Astrocyte (in vitro differentiated cells and primary cell): ENCODE measurements at regions not wholly inside any gene's neighbourhood (a gene's known extent, or its start where the extent isn't known, plus 50 kb on each side); places are given as distances from the start of the nearest gene placed in this dataset.
A peak's percentile ranks its signal among the peaks of the same experiment; 100 is the strongest.

Experiments
- DNase-seq: peaks from one replicate; pipeline ENCODE4 v3.0.0-alpha.2; 2010; ENCODE audit warnings: low read depth
- FAIRE-seq: peaks from 2 replicates; lab custom pipeline; 2011; peaks lifted over from hg19 to GRCh38; lab: Jason Lieb, UNC
- H2AFZ ChIP-seq: 2 replicates; pipeline ENCODE4 v1.6.0; 2012; ENCODE audit warnings: low read depth, low read length, inconsistent platforms
- H3K27ac ChIP-seq: 2 replicates; pipeline ENCODE4 v1.5.1; 2011; ENCODE audit warnings: low read depth, low read length, inconsistent platforms
- H3K27me3 ChIP-seq: 2 replicates; pipeline ENCODE4 v1.6.0; 2011; ENCODE audit warnings: low read length, inconsistent platforms; ENCODE audit not compliant: insufficient read depth
- H3K36me3 ChIP-seq: 2 replicates; pipeline ENCODE4 v1.5.1; 2011; ENCODE audit warnings: low read length, inconsistent platforms; ENCODE audit not compliant: insufficient read depth
- H3K4me1 ChIP-seq: 2 replicates; pipeline ENCODE4 v1.5.1; 2011; ENCODE audit warnings: low read length, inconsistent platforms; ENCODE audit not compliant: insufficient read depth
- H3K4me2 ChIP-seq: 2 replicates; pipeline ENCODE4 v1.6.0; 2012; ENCODE audit warnings: low read length, inconsistent platforms
- H3K4me3 ChIP-seq: 2 replicates; pipeline ENCODE4 v1.5.1; 2011; ENCODE audit warnings: low read depth, mild to moderate bottlenecking, low read length, inconsistent platforms; ENCODE audit not compliant: insufficient read depth
- H3K79me2 ChIP-seq: 2 replicates; pipeline ENCODE4 v1.6.0; 2012; ENCODE audit warnings: mild to moderate bottlenecking, low read length, inconsistent platforms; ENCODE audit not compliant: insufficient read depth
- H3K9ac ChIP-seq: 2 replicates; pipeline ENCODE4 v1.6.0; 2012; ENCODE audit warnings: mild to moderate bottlenecking, low read length, inconsistent platforms
- H3K9me3 ChIP-seq: 2 replicates; pipeline ENCODE4 v1.5.1; 2012; ENCODE audit warnings: low read depth, mild to moderate bottlenecking, low read length, inconsistent platforms; ENCODE audit not compliant: insufficient read depth
- H4K20me1 ChIP-seq: 2 replicates; pipeline ENCODE4 v1.6.0; 2012; ENCODE audit warnings: low read length, inconsistent platforms; ENCODE audit not compliant: insufficient read depth
- H3K27ac Mint-ChIP-seq: one replicate; pipeline ENCODE4 v1.8.0; 2021; ENCODE audit warnings: mild to moderate bottlenecking, mixed read lengths; ENCODE audit not compliant: unreplicated experiment
- H3K27me3 Mint-ChIP-seq: one replicate; pipeline ENCODE4 v1.8.0; 2021; ENCODE audit warnings: low read depth, mixed read lengths; ENCODE audit not compliant: unreplicated experiment
- H3K36me3 Mint-ChIP-seq: one replicate; pipeline ENCODE4 v1.8.0; 2021; ENCODE audit warnings: low read depth, mixed read lengths; ENCODE audit not compliant: unreplicated experiment
- H3K4me1 Mint-ChIP-seq: one replicate; pipeline ENCODE4 v1.8.0; 2021; ENCODE audit warnings: low read depth, mixed read lengths; ENCODE audit not compliant: unreplicated experiment
- H3K4me3 Mint-ChIP-seq: one replicate; pipeline ENCODE4 v1.8.0; 2021; ENCODE audit warnings: mild to moderate bottlenecking, moderate library complexity, mixed read lengths; ENCODE audit not compliant: unreplicated experiment
- H3K9me3 Mint-ChIP-seq: one replicate; pipeline ENCODE4 v1.8.0; 2021; ENCODE audit warnings: mild to moderate bottlenecking, mixed read lengths; ENCODE audit not compliant: unreplicated experiment
- EZH2 ChIP-seq: IDR thresholded peaks from 2 replicates; pipeline ENCODE4 v1.6.1; 2012; ENCODE audit warnings: mild to moderate bottlenecking, low read length, inconsistent platforms; ENCODE audit not compliant: insufficient read depth
- TF ChIP-seq, protein P1 (sequence below): IDR thresholded peaks from 2 replicates; pipeline ENCODE4 v1.5.1; 2011; ENCODE audit warnings: low read depth, mild to moderate bottlenecking, inconsistent platforms, low read length, moderate library complexity; ENCODE audit not compliant: insufficient read depth

DNA sequence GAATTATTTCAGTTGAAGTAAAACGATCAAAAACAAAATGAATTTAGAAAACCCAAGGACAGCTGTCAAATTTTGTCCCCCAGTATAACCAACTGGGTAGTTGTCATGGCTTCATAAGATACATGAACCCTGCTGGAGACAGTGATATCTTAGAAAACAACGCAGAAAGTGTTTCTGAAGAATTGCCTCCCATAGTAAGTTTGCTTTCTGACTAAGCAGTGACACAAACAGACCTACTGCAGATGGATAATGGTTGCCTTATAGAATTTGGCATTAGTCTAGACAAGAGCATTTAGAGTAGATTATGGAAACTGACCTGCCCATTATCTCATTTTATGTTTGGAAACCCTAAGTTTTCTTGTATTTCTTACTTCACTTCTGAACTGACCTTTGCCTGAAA, 187.7 kb upstream of the KCNN2 start:
- H3K4me2 ChIP-seq: no peak overlapping the region
- Mint-ChIP-seq H3K4me1 (peaks cover 7% of the 10 kb centered on the region), H3K9me3 (peaks cover 2% of the 10 kb centered on the region), H3K27me3 (no peaks in the 10 kb centered on the region), H3K4me3 (no peak overlapping the region), H3K27ac (no peak overlapping the region), H3K36me3 (peaks cover 1% of the 10 kb centered on the region)
- TF ChIP-seq EZH2: no peak
- TF ChIP-seq, protein P1, sequence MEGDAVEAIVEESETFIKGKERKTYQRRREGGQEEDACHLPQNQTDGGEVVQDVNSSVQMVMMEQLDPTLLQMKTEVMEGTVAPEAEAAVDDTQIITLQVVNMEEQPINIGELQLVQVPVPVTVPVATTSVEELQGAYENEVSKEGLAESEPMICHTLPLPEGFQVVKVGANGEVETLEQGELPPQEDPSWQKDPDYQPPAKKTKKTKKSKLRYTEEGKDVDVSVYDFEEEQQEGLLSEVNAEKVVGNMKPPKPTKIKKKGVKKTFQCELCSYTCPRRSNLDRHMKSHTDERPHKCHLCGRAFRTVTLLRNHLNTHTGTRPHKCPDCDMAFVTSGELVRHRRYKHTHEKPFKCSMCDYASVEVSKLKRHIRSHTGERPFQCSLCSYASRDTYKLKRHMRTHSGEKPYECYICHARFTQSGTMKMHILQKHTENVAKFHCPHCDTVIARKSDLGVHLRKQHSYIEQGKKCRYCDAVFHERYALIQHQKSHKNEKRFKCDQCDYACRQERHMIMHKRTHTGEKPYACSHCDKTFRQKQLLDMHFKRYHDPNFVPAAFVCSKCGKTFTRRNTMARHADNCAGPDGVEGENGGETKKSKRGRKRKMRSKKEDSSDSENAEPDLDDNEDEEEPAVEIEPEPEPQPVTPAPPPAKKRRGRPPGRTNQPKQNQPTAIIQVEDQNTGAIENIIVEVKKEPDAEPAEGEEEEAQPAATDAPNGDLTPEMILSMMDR: no peak
- no peaks in the 10 kb centered on the region for H3K27me3 ChIP-seq
- H3K4me3 ChIP-seq: no peak overlapping the region
- no peak overlapping the region for H3K9ac ChIP-seq
- no peaks in the 10 kb centered on the region for H3K79me2 ChIP-seq
- no peaks in the 10 kb centered on the region for H3K9me3 ChIP-seq
- FAIRE-seq (no peak), DNase-seq (no peak)
- no peak overlapping the region for H2AFZ ChIP-seq
- H3K27ac ChIP-seq: no peak overlapping the region
- H4K20me1 ChIP-seq: no peaks in the 10 kb centered on the region
- no peaks in the 10 kb centered on the region for H3K36me3 ChIP-seq
- H3K4me1 ChIP-seq: peaks cover 10% of the 10 kb centered on the region

DNA sequence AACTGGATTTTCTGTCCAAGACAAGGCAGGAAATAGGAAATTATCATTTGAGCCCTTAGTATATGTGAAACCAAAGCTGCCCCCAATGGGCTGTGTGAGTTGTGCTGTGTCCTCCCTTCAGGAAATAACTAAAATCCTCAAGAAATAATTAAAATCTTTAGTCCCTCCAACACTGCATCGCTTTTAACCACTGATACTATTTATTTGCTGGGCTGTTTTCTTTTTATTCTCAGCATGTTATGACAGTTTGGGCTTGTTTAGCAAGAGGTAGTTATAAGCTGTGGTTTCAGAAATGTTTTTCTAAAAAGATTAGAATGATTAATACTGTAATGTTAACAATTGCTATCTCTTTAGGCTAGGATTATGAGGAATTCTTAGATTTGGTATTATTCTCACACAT, 187.0 kb upstream of the KCNN2 start:
- no peaks in the 10 kb centered on the region for H4K20me1 ChIP-seq
- H3K4me1 Mint-ChIP-seq: peaks cover 7% of the 10 kb centered on the region
- H3K27me3 ChIP-seq: no peaks in the 10 kb centered on the region
- peaks cover 10% of the 10 kb centered on the region for H3K4me1 ChIP-seq
- no peak overlapping the region for H3K4me3 Mint-ChIP-seq
- no peaks in the 10 kb centered on the region for H3K79me2 ChIP-seq
- H3K4me3 ChIP-seq: no peak overlapping the region
- H3K27me3 Mint-ChIP-seq: no peaks in the 10 kb centered on the region
- TF ChIP-seq, protein P1: no peak
- no peak for TF ChIP-seq EZH2
- H3K36me3 ChIP-seq: no peaks in the 10 kb centered on the region
- no peak overlapping the region for H3K27ac Mint-ChIP-seq
- no peak overlapping the region for H3K4me2 ChIP-seq
- H3K27ac ChIP-seq: no peak overlapping the region
- H3K9me3 ChIP-seq: no peaks in the 10 kb centered on the region
- H3K36me3 Mint-ChIP-seq: peaks cover 1% of the 10 kb centered on the region
- no peak overlapping the region for H2AFZ ChIP-seq
- peak; percentile 35 for DNase-seq
- H3K9ac ChIP-seq: no peak overlapping the region
- FAIRE-seq: no peak
- peaks cover 2% of the 10 kb centered on the region for H3K9me3 Mint-ChIP-seq

DNA sequence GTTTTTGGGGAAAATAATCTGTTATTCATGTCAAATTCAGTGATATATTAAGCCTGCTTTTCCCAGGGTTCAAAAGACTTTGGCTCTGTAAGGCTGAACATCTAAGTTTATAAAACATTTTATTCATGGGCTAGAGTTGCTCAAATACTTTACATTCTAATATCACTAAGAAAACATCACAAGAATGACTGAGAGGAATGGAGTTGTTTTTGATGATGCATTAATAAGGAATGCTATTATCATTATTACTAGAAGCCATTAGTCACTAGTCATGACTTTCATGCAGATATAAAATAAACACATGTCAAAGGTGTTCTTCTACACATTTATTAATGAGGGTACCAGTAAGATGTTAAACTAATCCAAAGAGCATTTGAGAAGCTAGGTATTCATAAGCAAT, 185.5 kb upstream of the KCNN2 start:
- Histone ChIP-seq H3K4me2 (peak overlapping the region; percentile 60), H3K4me1 (peaks cover 10% of the 10 kb centered on the region), H3K9ac (no peak overlapping the region), H3K27me3 (no peaks in the 10 kb centered on the region), H3K36me3 (no peaks in the 10 kb centered on the region), H3K4me3 (no peak overlapping the region), H3K9me3 (no peaks in the 10 kb centered on the region), H3K79me2 (no peaks in the 10 kb centered on the region), H2AFZ (no peak overlapping the region), H4K20me1 (no peaks in the 10 kb centered on the region), H3K27ac (peak overlapping the region; percentile 55)
- Mint-ChIP-seq H3K27me3 (no peaks in the 10 kb centered on the region), H3K4me3 (no peak overlapping the region), H3K36me3 (peaks cover 1% of the 10 kb centered on the region), H3K27ac (no peak overlapping the region), H3K9me3 (peaks cover 2% of the 10 kb centered on the region), H3K4me1 (peaks cover 7% of the 10 kb centered on the region)
- no peak for TF ChIP-seq EZH2
- TF ChIP-seq, protein P1: no peak
- peak; percentile 39 for FAIRE-seq
- peak; percentile 75 for DNase-seq
